Esophagus squamous epithelium (tissue), 4 donors: ENCODE measurements at regions not wholly inside any gene's neighbourhood (a gene's known extent, or its start where the extent isn't known, plus 50 kb on each side); places are given as distances from the start of the nearest gene placed in this dataset.

ENCODE experiments used
- CTCF ChIP-seq, 6 experiments: fragments of 450-650 bp in 4 of 6; fragments of 200-600 bp in 2 of 6; sonication (generic) in 2 of 6; IDR thresholded peaks; one replicate each; pipeline ENCODE4 v1.5.1; 2016 to 2019; ENCODE audit warnings: antibody characterized with exemption in 6 of 6, mild to moderate bottlenecking in 4 of 6, moderate library complexity in 4 of 6
- POLR2A ChIP-seq, 4 donors: fragments of 450-650 bp; IDR thresholded peaks; one replicate each; pipeline ENCODE4 v1.6.1; 2017; ENCODE audit warnings: antibody characterized with exemption in 4 of 4, mild to moderate bottlenecking in 4 of 4, moderate library complexity in 3 of 4

DNA sequence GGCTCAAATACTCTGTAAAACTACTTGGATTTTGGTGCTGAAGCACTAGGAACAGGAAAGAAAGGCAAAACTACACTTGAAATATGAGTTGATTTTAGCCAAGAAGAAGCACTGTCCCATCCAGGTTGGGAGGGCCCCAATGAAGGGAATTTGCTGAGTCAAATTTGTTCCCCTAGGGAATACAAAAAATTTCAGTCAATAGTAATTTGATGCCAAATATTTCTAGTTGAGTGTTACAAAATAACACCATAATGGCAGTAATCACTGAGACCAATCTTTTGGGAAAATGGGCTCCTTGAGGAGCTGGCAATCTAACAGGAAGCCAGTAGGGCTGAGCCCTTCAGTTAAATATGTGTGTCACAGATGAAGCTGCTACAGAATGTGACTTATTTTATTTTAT lies 896.9 kb downstream of the DIPK2A start:
- TF ChIP-seq CTCF (IDR thresholded peaks at IDR 0.05) (no peak), POLR2A (IDR thresholded peaks at IDR 0.05) (no peak)
